ENCODE measurements at regions not wholly inside any gene's neighbourhood (a gene's known extent, or its start where the extent isn't known, plus 50 kb on each side); places are given as distances from the start of the nearest gene placed in this dataset.
"Not testable (repeated sequence)": the region's sequence is repeated elsewhere in the genome, so short reads cannot be mapped to it uniquely, and the experiment has no call there.

DNA sequence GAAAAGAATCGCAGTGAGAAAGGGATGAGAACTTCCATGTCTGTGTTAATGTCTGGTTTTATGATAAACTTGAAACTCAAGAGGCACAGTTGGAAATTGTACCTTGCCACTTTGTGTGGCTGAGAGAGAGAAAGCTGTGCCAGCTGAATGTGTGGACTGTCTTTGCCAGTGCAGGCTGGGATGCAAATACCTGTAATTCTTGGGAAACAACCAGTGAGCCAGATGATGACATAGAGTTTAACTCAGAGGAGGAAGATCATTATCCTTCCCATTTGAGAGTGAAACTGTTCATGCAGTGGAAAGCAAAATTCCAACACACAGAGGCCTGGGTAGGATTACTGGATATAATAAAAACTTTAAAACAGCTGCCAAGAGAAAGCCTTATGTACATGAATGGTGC is 141.5 kb upstream of the NPAP1 start:
- not testable (repeated sequence) for DNase-seq

DNA sequence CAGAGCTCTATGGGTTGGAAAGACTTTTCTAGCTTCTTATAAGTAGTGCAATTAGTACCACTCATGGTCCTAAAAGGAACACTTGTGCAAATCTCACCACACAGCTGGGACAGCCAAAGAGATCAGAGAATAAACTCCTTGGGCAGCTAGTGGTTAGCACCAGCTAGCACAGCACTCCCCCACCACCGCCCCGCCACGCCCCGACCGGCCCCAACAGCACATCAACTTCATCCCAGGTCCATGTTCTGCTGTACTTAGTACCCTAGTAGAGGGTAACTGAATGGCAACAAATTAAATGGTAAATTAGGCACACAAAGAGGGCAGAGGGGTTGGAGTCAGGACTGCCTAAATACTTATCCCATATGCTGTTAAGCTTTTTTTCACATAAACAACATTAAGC is 118.3 kb upstream of the NPAP1 start:
- not testable (repeated sequence) for DNase-seq

GRCh38 chr15:24607636-24608035 is 67.9 kb upstream of the NPAP1 start:
- DNase-seq, result no peak

- no peak for DNase-seq
These were observed 57.9 kb upstream of the NPAP1 start for GRCh38 chr15:24617646-24618045.

- no peak for DNase-seq
These were observed 53.9 kb upstream of the NPAP1 start for GRCh38 chr15:24621630-24622215.

Data from NCI-H1436 treated with DMSO at 0.1 percent for 48 hours (cell line).